ENCODE measurements at regions not wholly inside any gene's neighbourhood (a gene's known extent, or its start where the extent isn't known, plus 50 kb on each side); places are given as distances from the start of the nearest gene placed in this dataset.

DNA sequence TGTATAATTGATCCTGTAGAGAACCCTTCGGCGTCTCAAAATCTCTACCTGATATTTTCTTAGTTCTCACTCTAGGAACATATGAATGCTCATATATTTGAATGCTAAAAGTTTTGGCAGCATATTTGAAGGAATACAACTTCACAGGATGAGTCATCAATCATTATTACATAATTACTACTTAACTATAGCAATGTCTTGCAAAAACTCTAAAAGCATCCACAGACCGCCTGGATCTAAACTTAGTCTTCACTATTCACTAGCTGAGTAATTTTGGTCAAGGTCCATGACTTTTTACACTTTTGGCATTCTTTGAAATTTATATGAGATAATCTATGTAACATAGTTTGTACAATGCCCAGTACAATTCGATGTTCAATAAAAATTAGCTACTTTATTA lies 194.7 kb downstream of the DTHD1 start:
- TF ChIP-seq, protein P1, sequence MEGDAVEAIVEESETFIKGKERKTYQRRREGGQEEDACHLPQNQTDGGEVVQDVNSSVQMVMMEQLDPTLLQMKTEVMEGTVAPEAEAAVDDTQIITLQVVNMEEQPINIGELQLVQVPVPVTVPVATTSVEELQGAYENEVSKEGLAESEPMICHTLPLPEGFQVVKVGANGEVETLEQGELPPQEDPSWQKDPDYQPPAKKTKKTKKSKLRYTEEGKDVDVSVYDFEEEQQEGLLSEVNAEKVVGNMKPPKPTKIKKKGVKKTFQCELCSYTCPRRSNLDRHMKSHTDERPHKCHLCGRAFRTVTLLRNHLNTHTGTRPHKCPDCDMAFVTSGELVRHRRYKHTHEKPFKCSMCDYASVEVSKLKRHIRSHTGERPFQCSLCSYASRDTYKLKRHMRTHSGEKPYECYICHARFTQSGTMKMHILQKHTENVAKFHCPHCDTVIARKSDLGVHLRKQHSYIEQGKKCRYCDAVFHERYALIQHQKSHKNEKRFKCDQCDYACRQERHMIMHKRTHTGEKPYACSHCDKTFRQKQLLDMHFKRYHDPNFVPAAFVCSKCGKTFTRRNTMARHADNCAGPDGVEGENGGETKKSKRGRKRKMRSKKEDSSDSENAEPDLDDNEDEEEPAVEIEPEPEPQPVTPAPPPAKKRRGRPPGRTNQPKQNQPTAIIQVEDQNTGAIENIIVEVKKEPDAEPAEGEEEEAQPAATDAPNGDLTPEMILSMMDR (IDR thresholded peaks at IDR 0.05) = no peak
- no peak for TF ChIP-seq EZH2 (IDR thresholded peaks at IDR 0.05; ENCODE audit: borderline replicate concordance, insufficient read depth, low read depth, low read length, poor library complexity, severe bottlenecking)

Data from B cell (primary cell).